ENCODE measurements at regions not wholly inside any gene's neighbourhood (a gene's known extent, or its start where the extent isn't known, plus 50 kb on each side); places are given as distances from the start of the nearest gene placed in this dataset.

- no peak for DNase-seq (ENCODE audit: low read depth in 1 of 2, low spot score in 1 of 2)
- TF ChIP-seq POLR2AphosphoS5 (IDR thresholded peaks at IDR 0.05; ENCODE audit: low read depth) (no peak), GABPA (IDR thresholded peaks at IDR 0.05; ENCODE audit: low read depth) (no peak), REST (IDR thresholded peaks at IDR 0.05; ENCODE audit: insufficient replicate concordance, low read depth) (no peak), SPI1 (IDR thresholded peaks at IDR 0.05; ENCODE audit: borderline replicate concordance, low read depth) (no peak), CTCF (IDR thresholded peaks at IDR 0.05; ENCODE audit: insufficient read depth, low read length) (no peak)
- H3K27me3 ChIP-seq (ENCODE audit: insufficient read depth, poor library complexity, severe bottlenecking) = no peaks in the 10 kb centered on the region
- H3K27ac ChIP-seq (replicated peaks) = no peak overlapping the region
- H3K4me3 ChIP-seq (replicated peaks; ENCODE audit: insufficient read depth, low read length) = no peak overlapping the region
Measured at GRCh38 chr12:126248871-126249403, 1183.7 kb downstream of the AACS start.

- TF ChIP-seq GABPA (IDR thresholded peaks at IDR 0.05; ENCODE audit: low read depth) (no peak), CTCF (IDR thresholded peaks at IDR 0.05; ENCODE audit: insufficient read depth, low read length) (no peak), REST (IDR thresholded peaks at IDR 0.05; ENCODE audit: insufficient replicate concordance, low read depth) (no peak), POLR2AphosphoS5 (IDR thresholded peaks at IDR 0.05; ENCODE audit: low read depth) (no peak)
Measured at GRCh38 chr12:126258190-126258589, 1193.0 kb downstream of the AACS start.

GRCh38 chr12:126262829-126263228, 1197.6 kb downstream of the AACS start:
- no peak overlapping the region for H3K27ac ChIP-seq (replicated peaks)
- TF ChIP-seq REST (IDR thresholded peaks at IDR 0.05; ENCODE audit: insufficient replicate concordance, low read depth) (no peak), POLR2AphosphoS5 (IDR thresholded peaks at IDR 0.05; ENCODE audit: low read depth) (no peak), CTCF (IDR thresholded peaks at IDR 0.05; ENCODE audit: insufficient read depth, low read length) (no peak), SPI1 (IDR thresholded peaks at IDR 0.05; ENCODE audit: borderline replicate concordance, low read depth) (no peak), GABPA (IDR thresholded peaks at IDR 0.05; ENCODE audit: low read depth) (no peak)
- H3K27me3 ChIP-seq (ENCODE audit: insufficient read depth, poor library complexity, severe bottlenecking) = no peaks in the 10 kb centered on the region

More at GRCh38 chr12:126258190-126258589, 1193.0 kb downstream of the AACS start:
- no peak overlapping the region for H3K4me3 ChIP-seq (replicated peaks; ENCODE audit: insufficient read depth, low read length)
- no peak overlapping the region for H3K27ac ChIP-seq (replicated peaks)
- no peaks in the 10 kb centered on the region for H3K27me3 ChIP-seq (ENCODE audit: insufficient read depth, poor library complexity, severe bottlenecking)
- no peak for DNase-seq (ENCODE audit: low read depth in 1 of 2, low spot score in 1 of 2)

More at GRCh38 chr12:126262829-126263228, 1197.6 kb downstream of the AACS start:
- DNase-seq (ENCODE audit: low read depth in 1 of 2, low spot score in 1 of 2) = no peak
- no peak overlapping the region for H3K4me3 ChIP-seq (replicated peaks; ENCODE audit: insufficient read depth, low read length)

All from HL-60 (cell line).